HCT116 (cell line): ENCODE measurements at regions not wholly inside any gene's neighbourhood (a gene's known extent, or its start where the extent isn't known, plus 50 kb on each side); places are given as distances from the start of the nearest gene placed in this dataset.

Experiments used
- CTCF ChIP-seq, 3 experiments: fragments of 200-600 bp in 1 of 3; sonication (generic) in 1 of 3; IDR thresholded peaks in 2 of 3; conservative IDR thresholded peaks in 1 of 3; 2 replicates each; pipeline ENCODE4 v1.5.1; 2012 to 2017; ENCODE audit warnings: low read depth in 2 of 3, low read length in 2 of 3, antibody characterized with exemption in 1 of 3, borderline replicate concordance in 1 of 3, control low read depth in 1 of 3, mild to moderate bottlenecking in 1 of 3, mixed read lengths in 1 of 3, mixed run types in 1 of 3, moderate library complexity in 1 of 3; ENCODE audit not compliant: insufficient read depth in 1 of 3
- POLR2A ChIP-seq: IDR thresholded peaks from 2 replicates; pipeline ENCODE4 v1.7.0; 2011; ENCODE audit warnings: borderline replicate concordance; ENCODE audit not compliant: insufficient read depth, insufficient read length; ENCODE audit errors: extremely low read depth
- POLR2AphosphoS5 ChIP-seq: IDR thresholded peaks from 2 replicates; pipeline ENCODE4 v1.6.1; 2011; ENCODE audit warnings: mild to moderate bottlenecking, low read depth, low read length, moderate library complexity

- TF ChIP-seq POLR2AphosphoS5 (no peak), CTCF (IDR thresholded peaks at IDR 0.05 in 2 of 3, conservative IDR thresholded peaks at IDR 0.05 in 1 of 3; ENCODE audit: borderline replicate concordance in 1 of 3, insufficient read depth in 1 of 3, low read depth in 2 of 3, low read length in 2 of 3) (no peak), POLR2A (no peak)
These were observed 240.5 kb downstream of the SEC14L1 start for GRCh38 chr17:77381185-77381700.
